ENCODE measurements at regions not wholly inside any gene's neighbourhood (a gene's known extent, or its start where the extent isn't known, plus 50 kb on each side); places are given as distances from the start of the nearest gene placed in this dataset.
"Not testable (repeated sequence)": the region's sequence is repeated elsewhere in the genome, so short reads cannot be mapped to it uniquely, and the experiment has no call there.

DNA sequence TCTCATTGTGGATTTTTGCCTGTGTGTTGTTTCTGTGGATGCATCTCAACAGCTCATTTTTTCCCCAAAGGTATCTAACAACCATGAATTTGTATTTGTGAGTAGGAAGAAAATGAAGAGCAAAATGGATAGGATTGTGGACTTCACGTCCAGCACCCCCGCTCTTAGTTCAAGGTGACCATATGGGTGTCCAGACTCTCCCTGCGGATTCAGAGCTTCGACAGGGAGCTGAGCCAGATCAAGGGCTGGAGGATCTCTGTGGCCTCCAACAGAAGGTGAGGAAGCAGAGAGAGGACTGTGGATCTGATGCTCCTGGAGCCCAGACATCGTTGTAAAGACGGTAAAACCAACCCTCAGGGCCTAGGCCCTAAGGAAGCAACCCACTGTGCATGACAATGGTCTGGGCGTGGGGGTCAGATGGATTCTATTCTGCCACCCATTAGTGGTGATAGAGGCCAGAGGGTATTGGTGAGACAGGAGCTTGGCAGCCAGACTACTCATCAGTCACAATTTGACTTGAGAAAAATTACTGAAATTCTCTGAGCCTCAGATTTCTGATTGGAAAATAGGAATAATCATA, 659.7 kb upstream of the TMEM132C start:
- no peak for DNase-seq (ENCODE audit: low read depth in 2 of 2)

DNA sequence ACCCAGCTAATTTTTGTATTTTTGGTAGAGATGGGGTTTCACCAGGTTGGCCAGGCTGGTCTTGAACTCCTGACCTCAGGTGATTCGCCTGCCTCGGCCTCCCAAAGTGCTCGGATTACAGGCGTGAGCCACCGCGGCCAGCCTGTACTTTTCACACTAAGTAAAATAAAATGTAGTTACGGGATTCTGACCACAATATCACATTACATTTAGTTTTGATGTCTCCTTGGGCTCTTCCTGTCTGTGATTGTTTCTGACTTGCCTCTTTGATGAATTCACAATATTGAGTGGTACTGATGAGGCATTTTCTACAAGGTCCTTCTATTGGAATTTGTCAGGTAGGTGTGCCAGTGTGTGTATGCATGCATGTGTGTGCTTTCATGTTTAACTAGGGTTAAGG, 658.6 kb upstream of the TMEM132C start:
- not testable (repeated sequence) for DNase-seq (ENCODE audit: low read depth in 2 of 2)

DNA sequence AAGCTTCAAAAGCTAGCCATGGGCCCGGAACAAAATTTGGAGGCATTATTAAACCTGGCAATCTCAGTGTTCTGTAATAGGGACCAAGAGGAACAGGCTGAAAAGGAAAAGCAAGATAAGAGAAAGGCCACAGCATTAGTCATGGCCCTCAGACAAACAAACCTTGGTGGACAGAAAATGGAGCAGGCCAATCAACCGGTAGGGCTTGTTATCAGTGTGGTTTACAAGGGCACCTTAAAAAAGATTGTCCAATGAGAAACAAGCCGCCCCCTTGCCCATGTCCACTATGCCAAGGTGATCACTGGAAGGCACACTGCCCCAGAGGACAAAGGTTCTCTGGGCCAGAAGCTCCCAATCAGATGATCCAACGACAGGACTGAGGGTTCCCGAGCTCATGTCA, 653.9 kb upstream of the TMEM132C start:
- DNase-seq (ENCODE audit: low read depth in 2 of 2): no peak

DNA sequence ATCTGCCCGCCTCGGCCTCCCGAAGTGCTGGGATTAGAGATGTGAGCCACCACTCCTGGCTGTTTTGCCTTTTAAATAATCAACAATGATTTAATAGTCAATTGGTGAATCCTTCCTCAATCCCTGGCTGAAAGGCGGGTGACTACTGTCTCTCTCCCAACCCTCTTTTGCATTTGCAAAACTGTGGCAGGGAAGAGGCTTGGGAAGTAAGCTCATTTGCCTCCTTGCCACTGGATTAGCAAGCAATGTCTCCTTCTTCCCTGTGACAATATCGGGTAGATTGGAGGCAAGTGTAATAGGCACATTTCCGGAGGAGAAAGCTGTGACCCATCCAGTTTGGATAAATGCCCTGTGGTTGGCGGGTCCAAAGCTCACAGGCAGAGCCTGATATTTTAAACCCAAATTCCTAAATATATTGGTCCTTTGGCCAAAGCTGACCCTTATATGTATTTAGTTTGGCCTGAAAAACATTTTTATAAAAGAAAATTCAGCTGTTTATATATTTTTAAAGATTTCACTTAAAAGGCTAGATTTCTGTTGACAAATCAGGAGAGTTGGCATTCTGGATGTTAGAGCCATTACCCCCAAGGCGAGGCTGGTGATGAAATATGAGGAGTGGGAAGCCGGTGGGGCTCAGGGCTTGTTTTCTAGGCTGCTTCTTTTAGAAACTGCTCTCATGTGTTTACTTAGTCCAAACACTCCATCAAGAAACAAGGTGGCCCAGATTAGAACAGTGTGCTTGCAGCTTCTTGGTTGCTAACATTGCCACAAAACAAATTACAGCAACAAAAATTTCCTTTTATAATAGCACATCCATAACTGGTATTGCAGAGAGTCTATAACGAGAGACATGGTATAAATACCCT, 646.9 kb upstream of the TMEM132C start:
- no peak for DNase-seq (ENCODE audit: low read depth in 2 of 2)

DNA sequence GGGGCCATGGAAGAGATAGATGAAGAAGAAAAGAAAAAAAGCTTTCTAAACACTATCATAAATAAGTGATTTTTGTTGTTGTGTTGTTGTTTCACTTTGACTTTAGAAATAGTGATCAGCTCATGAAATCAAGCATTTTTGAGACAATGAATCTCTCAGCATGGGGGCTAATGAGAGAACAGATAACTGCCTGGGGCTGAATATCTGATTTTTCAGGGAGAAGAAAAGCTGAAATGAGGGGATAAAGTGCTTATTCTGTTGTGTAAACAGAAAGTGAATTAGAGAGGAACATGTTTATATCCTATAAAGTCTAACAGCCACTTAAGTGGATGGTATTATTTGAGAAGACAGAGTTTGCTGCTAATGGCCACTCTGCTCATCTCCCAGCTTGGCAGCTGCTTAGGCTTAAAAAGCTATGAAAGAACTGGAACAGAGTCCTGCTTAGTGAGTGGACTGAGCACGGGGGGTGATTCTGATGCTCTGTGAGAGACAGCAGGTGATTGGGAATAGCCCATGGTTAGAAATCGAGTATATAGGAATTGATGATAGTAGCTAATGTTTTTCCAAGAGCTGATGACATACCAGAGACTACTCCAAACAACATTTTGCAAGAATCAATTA, 646.1 kb upstream of the TMEM132C start:
- DNase-seq (ENCODE audit: low read depth in 2 of 2): no peak

DNA sequence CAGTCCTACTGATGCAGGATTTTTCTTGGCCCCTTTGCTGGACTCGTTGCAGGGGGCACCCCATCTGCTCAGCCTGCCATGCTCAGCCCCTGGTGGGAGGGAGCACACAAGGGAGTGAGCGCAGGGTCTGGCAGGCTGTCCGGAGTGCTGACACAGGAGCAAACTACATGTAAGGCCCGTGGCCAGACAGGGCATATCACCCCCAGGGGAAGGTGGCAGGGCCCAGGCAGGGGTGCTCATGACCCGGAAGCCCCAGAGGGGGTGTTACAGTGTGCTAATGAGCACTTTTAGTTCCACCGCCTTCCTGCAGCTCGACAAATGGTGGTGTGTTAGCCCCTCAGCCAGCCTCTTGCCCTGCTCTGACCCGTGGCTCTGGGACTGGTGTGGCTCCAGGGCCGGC, 645.6 kb upstream of the TMEM132C start:
- no peak for DNase-seq (ENCODE audit: low read depth in 2 of 2)

DNA sequence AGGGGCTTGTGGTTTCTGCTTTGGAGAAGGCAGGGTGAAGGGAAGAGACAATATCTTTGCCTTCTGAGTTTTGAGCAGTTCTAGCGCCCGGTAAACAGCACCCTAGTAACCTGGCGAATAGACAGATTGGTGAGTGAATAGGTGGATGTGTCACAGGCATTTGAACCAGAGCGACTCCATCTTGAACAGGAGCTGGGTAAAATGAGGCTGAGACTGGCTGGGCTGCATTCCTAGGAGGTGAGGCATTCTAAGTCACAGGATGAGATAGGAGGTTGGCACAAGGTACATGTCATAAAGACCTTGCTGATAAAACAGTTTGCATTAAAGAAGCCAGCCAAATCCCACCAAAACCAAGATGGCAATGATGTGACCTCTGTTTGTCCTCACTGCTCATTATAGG, 643.6 kb upstream of the TMEM132C start:
- DNase-seq (ENCODE audit: low read depth in 2 of 2): no peak

DNA sequence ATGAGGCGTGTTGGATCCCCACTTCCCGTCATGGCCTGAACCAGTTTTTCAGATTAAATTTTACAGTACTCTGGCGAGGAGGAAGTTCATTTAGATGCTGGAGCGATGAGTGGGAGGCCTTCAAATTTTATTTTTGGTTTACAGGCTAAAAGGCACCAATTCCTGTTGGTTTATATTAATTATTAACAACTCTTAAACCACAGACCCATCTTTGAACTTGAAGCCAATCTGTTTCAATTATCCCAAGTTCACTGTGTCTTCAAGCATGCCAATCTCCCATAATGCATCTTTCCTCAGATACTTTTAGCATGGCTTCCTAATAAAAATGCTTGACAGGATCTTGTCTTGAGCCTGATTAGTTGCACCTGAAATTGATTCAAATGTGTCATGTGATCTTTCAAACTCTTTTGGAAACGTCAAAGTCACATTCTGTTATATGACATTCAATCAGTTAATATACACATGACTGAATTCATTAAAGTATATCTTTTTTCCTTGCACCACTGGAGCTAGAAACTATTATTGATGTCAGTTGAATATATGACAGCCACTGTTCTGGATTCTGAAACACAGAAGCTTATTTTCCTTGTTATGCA, 641.7 kb upstream of the TMEM132C start:
- no peak for DNase-seq (ENCODE audit: low read depth in 2 of 2)

DNA sequence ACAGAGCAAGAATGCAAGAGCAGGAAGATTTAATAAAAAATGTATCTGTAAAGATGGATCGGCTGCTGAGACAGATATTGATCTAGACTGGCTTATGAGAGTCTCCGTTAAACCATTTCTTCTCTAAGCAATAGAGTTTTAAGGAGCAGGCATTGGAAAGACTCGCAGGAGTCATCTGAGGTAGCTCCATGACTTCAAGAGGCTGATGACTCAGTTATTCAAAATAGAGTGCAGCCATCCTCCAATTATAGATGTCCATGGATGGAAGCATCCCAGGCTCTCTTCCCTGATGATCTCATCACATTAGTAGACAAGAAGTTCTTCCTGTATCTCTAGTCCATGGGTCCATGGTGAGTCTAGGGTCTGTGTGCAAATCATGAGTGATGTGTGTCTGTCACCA, 638.3 kb upstream of the TMEM132C start:
- no peak for DNase-seq (ENCODE audit: low read depth in 2 of 2)

DNA sequence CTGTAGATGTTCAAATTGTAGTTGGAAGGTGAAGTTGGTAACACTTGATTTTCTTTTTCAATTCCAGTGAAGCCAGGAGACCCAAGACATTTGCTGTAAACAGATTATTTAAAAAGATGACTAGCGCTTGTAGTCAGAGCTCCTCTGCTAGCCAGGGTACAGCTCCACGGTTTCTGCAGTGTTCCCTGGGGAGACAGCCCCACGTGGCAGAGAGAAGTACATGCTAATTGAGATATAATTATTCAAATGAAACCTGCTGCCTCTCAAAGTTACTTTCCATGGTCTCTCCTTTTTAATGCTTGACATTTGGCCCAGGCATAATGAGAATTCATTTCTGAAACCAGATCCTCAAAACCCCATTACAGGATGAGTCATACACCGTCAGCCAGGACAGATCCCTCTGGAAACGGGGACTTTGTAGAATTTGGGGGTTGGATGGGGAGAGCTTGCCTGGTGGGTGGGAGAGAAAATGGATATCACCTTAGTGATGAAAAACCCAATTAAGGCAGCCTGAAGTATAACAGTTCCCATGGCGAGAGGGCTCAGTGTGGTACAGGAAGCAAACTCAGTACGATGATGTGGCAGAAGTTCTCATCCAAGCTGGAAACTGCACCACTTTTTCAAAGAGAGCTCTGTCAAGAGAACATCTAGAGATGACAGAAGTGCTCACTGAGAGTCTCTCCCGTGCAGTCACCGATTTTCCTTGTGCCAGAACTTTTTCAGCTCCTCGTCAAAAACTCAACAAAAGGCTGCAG, 637.7 kb upstream of the TMEM132C start:
- DNase-seq (ENCODE audit: low read depth in 2 of 2): no peak

DNA sequence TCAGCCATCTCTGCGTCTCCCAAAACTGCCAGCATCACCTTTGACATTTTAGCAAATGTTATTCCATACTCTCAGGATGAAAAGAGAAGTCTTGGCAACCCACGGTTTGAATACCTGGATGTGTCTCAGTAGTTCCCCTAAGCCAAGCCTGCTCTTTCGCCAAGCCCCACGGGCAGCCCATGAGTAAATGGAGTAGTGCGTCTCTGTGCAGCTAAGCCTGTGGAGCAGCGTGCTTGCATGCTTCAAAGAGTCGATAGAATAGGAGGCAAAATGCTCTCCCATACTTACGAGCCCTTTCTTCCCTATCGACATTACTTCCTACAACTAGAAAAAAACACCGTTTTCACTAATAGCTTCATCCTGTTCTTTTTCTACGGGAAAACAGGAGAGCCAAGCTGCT, 634.5 kb upstream of the TMEM132C start:
- DNase-seq (ENCODE audit: low read depth in 2 of 2): no peak

DNA sequence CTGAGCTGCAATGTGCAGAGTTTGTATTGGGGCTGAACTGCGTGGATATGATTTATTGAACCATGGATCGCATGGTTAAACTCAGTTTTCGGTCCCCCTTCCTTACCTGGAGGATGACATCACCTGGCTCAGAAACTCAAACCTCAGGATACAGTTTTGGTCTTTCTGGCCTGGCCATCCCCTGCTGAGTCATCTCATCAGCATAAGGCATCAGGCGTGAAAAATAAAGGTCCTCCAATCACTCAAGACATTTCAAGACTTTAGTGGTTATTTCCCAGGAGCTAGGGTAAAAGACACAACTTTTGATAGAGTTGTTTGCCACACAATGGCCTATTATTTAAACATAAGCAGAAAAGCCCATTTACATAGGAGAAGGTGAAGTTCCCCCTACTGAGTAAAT, 631.1 kb upstream of the TMEM132C start:
- no peak for DNase-seq (ENCODE audit: low read depth in 2 of 2)

DNA sequence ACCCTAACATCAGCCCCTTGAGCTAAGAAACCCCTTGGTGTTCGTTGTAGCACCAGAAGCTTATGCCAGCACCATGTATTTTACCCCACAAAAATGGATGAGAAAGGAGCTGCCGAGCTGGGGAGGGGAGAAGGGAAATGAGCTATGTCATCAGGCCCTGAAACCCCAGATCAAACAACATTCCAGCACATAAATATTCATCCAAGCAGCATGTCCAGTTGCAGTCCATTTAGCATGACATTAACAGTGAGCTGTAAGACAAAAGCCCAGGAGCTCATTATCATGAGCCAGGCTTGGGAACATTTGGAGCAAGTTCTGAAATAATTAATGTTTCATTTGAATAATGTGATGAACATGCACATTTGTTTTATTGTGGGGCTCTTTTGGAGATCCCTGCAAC, 630.1 kb upstream of the TMEM132C start:
- DNase-seq (ENCODE audit: low read depth in 2 of 2): no peak

DNA sequence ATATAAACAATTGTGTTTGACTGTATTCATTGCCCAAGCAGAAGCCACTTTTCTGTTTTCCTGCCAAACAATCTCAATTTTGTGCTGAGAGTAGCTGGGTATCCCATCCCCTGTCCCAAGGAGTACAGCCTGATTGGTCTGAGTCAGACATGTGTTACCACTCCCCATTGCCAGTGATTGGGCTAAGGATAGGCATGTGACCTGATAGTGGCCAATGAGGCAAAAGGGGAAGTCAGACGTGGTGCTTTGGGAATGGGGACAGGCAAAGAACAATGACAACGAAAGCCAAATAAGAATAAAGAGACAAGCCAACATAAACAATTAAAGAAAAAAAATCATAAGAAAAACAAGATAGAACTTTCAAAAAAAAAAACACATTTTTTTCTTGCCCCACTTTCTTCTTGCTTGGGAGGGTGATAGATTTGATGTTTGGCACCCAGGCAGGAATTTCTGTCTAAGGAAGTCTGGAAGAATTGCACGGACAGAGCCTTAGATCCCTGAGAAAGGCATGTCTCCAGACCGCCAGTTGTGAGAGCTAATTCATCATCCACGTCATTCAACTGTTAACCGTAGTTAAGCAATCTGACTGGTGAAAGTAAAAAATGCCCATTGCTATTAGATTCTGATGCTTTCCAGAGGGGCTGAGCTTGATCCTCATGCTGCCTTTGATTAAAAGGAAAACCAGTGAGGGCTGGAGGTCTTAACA, 626.6 kb upstream of the TMEM132C start:
- no peak for DNase-seq (ENCODE audit: low read depth in 2 of 2)

DNA sequence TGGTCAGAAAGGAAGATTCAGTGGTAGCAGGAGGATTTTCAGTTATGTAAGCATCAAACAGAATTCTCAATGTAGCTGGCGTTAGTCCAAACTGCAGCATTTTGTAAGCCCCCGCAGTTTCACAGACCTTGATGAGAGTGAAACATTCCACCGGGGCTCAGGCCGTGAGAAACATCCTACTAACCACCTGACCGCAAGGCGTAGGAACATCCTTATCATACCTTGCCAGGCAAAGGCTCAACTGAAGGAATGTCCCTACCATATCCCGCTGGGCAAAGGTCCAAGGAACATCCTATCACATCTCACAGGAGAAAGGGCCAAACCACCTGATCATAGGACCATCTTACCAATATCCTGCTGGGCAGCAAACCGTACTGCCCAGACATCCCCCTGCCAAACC, 624.8 kb upstream of the TMEM132C start:
- no peak for DNase-seq (ENCODE audit: low read depth in 2 of 2)

DNA sequence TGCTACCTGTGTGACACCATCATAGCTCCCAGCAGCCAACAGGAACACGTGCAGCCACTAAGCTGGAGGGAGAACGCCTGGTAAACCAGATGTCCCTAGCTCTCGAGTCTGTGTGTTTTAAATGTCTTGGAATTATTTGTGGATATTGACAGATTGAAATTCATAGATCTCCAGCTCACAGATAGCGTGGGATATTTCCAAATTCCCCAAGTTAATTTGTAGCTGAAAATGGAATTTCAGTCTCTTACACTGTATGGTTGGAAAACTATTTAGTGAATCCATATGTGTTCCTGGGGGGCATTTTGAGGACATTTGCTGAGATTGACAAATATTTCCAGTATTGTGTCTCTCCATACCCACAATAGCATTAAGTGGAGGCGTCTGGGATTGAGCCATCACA, 618.6 kb upstream of the TMEM132C start:
- DNase-seq (ENCODE audit: low read depth in 2 of 2): no peak

DNA sequence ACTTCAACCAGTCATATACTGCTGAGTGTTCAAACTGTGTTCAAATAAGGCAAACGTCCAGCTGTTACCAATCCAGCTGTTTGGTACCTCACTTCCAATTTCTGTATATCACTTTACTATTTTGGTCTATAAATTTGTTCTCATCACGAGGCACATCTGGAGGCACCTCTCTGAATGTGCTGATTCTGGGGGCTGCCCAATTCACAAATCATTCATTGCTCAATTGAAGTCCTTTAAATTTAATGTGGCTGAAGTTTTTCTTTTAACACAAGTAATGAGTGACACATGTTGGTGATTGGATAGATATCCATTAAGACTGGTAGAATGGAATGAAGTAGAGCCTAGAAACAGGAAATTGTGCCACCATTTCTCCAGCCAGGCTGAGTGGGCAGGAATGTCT, 617.0 kb upstream of the TMEM132C start:
- no peak for DNase-seq (ENCODE audit: low read depth in 2 of 2)

DNA sequence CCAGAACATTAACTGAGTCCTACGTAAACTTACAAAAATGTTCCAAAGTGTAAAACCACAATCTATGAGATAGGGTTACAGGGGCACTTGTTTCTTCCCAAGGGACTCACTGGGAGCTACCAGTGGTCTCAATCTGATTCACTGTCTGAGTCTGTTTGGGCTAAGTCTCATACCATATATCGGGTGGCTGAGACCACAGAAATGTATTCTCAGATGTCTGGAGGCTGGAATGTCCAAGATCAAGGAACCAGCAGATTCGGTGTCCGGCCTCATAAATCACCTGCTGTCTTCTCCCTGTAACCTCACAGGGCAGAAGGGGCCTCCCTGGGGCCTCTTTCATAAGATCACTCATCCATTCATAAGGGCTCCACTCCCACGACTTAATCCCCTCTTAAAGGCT, 616.3 kb upstream of the TMEM132C start:
- no peak for DNase-seq (ENCODE audit: low read depth in 2 of 2)

DNA sequence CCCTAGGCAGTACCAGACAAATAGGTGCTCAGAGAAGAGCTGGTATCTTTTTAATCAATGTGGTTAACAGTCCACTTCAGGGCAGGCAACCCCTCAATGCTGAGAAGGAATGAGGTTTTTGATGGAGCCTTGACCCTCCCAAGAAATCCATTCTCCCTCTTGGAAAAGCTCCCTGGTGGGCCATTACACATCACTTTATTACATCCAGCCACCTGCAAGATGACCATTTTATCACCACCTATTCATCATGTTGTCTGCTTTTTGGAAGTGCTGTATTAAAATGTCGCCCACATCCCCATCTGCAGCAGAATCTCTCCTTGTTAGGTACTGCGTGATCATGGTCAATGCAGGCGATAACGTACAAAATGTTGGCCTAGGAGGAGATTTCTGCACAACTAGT, 614.7 kb upstream of the TMEM132C start:
- no peak for DNase-seq (ENCODE audit: low read depth in 2 of 2)

DNA sequence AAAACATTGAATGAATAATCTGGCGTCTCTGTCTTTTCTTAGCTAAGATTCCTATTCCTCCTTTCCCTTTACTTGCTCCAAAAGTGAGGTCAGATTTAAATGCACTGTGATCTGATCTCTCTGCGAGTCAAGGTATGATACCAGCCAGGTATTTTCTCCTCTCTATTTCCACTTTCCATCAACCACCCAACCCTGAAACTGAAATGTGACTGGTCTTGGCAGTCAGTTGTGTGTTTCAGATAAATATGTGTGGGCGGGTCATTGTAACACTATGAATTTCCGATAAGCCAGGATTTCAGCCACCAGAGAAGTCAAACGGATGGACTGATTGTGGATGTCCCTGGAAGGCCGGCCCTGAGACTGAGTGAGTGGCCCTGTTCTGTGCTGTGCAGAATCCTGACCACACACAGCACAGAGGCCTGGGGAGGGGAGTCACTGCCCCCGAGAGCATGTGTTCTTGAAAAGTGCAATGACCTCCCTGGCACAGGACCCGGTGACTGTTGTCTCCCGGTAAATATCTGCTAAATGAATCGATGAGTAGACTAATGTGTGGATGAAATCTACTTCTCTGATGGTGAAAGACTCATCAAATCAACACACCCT, 612.5 kb upstream of the TMEM132C start:
- DNase-seq (ENCODE audit: low read depth in 2 of 2): no peak

DNA sequence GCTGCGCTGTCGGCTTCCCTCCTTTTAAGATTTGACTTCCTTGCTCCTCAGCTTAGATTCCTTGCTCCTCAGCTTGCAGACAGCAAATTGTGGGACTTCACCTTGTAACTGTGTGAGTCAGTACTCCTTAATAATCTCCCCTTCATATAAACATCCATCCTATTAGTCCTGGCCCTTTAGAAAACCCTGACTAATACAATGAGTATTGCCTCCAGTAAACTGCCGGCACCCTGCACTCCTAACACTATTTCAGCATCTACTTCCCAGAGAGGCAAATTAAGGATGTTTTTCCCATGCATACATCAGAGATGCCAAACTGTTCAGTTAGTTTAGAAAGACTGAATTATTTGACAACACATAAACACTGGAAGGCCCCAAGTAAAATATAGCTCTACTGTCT, 611.3 kb upstream of the TMEM132C start:
- no peak for DNase-seq (ENCODE audit: low read depth in 2 of 2)

All from stimulated activated CD8-positive, alpha-beta memory T cell treated with anti-CD3 and anti-CD28 coated beads, Interleukin-2, amount 100 ng/mL, for 48 hours (primary cell).